Sigmoid colon (tissue), 6 donors: ENCODE measurements at regions not wholly inside any gene's neighbourhood (a gene's known extent, or its start where the extent isn't known, plus 50 kb on each side); places are given as distances from the start of the nearest gene placed in this dataset.

Source experiments
- DNase-seq: peaks from one replicate; pipeline ENCODE4 v3.0.0-alpha.2; 2019
- H3K27ac ChIP-seq, 4 donors: fragments of 200-600 bp; sonication (generic); one replicate each; pipeline ENCODE4 v1.5.1; 2016 to 2019; ENCODE audit warnings: mild to moderate bottlenecking in 1 of 4
- H3K27me3 ChIP-seq, 3 donors: fragments of 200-600 bp; sonication (generic); one replicate each; pipeline ENCODE4 v1.5.1; 2019; ENCODE audit warnings: mild to moderate bottlenecking in 1 of 3
- H3K36me3 ChIP-seq, 4 donors: fragments of 200-600 bp; sonication (generic); one replicate each; pipeline ENCODE4 v1.5.1; 2016 to 2019
- H3K4me1 ChIP-seq, 4 donors: fragments of 200-600 bp; sonication (generic); one replicate each; pipeline ENCODE4 v1.5.1; 2017 to 2019
- H3K4me3 ChIP-seq, 4 donors: fragments of 200-600 bp; sonication (generic); one replicate each; pipeline ENCODE4 v1.5.1; 2017 to 2019; ENCODE audit warnings: mild to moderate bottlenecking in 2 of 4, moderate library complexity in 1 of 4
- H3K9me3 ChIP-seq, 4 donors: fragments of 200-600 bp in 3 of 4; sonication (generic) in 3 of 4; one replicate each; pipeline versions ENCODE4 v1.5.1 to v1.6.1; 2013 to 2019
- EP300 ChIP-seq, 4 donors: sonication (generic); formaldehyde crosslinking; IDR thresholded peaks; one replicate each; pipeline ENCODE4 v1.6.1; 2017; ENCODE audit warnings: antibody characterized with exemption in 4 of 4
- POLR2A ChIP-seq, 2 donors: fragments of 450-650 bp; IDR thresholded peaks; one replicate each; pipeline ENCODE4 v1.6.1; 2016; ENCODE audit warnings: antibody characterized with exemption in 2 of 2, mild to moderate bottlenecking in 2 of 2, moderate library complexity in 2 of 2
- POLR2AphosphoS5 ChIP-seq, 4 donors: sonication (generic); formaldehyde crosslinking; IDR thresholded peaks; one replicate each; pipeline ENCODE4 v1.6.1; 2017; ENCODE audit warnings: antibody characterized with exemption in 4 of 4
- WGBS, 2 donors: extraction: QIAGEN DNeasy Blood & Tissue Kit; methylation state at CpG; one replicate each; pipeline ENCODE4 v1.1.7; 2013; 5-methylcytosine and 5-hydroxymethylcytosine counted together
- intact Hi-C: fragments of 100-400 bp; cut with DNase I; formaldehyde crosslinking; loops from one replicate; pipeline ENCODE4 v1.15.1; 2023
- TF ChIP-seq, protein P1 (sequence below), 4 experiments: fragments of 450-650 bp in 3 of 4; fragments of 200-600 bp in 1 of 4; IDR thresholded peaks; one replicate each; pipeline ENCODE4 v1.5.1; 2016 to 2019; ENCODE audit warnings: antibody characterized with exemption in 4 of 4, mild to moderate bottlenecking in 3 of 4, moderate library complexity in 2 of 4
- donor health status: healthy with polysubstance abuse.
- donor health status: healthy.

DNA sequence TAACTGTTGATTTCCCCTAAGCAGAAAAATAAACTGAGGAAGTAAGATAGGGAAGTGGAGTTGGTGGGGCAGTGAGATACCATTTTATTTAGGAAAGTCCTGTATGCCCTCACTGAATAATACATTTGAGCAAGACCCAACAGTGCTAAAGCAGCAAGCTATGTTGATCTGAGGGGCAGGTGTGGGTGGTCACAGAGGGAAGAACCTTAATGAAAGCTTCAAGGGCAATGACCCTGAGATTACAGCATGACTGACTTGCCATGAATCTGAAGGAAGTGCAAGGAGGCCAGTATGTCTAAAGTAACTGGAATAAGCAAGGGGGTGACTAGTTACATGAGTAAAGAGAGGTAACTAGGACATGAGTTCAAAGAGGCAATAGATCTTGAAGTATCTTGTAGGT lies 159.5 kb downstream of the CD47 start:
- no peaks in the 10 kb centered on the region for H3K9me3 ChIP-seq
- DNase-seq, result no peak
- no peaks in the 10 kb centered on the region for H3K27me3 ChIP-seq
- H3K4me3 ChIP-seq, result no peak overlapping the region
- TF ChIP-seq POLR2A (IDR thresholded peaks at IDR 0.05) (no peak), EP300 (IDR thresholded peaks at IDR 0.05) (no peak), POLR2AphosphoS5 (IDR thresholded peaks at IDR 0.05) (no peak)
- TF ChIP-seq, protein P1, sequence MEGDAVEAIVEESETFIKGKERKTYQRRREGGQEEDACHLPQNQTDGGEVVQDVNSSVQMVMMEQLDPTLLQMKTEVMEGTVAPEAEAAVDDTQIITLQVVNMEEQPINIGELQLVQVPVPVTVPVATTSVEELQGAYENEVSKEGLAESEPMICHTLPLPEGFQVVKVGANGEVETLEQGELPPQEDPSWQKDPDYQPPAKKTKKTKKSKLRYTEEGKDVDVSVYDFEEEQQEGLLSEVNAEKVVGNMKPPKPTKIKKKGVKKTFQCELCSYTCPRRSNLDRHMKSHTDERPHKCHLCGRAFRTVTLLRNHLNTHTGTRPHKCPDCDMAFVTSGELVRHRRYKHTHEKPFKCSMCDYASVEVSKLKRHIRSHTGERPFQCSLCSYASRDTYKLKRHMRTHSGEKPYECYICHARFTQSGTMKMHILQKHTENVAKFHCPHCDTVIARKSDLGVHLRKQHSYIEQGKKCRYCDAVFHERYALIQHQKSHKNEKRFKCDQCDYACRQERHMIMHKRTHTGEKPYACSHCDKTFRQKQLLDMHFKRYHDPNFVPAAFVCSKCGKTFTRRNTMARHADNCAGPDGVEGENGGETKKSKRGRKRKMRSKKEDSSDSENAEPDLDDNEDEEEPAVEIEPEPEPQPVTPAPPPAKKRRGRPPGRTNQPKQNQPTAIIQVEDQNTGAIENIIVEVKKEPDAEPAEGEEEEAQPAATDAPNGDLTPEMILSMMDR (IDR thresholded peaks at IDR 0.05), result no peak
- intact Hi-C loops, result loop anchor here (10.0 kb wide), 2 partner anchors 543 to 623 kb away; no protein-coding TSS in a partner anchor
- H3K27ac ChIP-seq, result no peak overlapping the region
- H3K36me3 ChIP-seq, result no peaks in the 10 kb centered on the region
- peaks cover 0 to 11% (median 6%) of the 10 kb centered on the region in 4 donors for H3K4me1 ChIP-seq

DNA sequence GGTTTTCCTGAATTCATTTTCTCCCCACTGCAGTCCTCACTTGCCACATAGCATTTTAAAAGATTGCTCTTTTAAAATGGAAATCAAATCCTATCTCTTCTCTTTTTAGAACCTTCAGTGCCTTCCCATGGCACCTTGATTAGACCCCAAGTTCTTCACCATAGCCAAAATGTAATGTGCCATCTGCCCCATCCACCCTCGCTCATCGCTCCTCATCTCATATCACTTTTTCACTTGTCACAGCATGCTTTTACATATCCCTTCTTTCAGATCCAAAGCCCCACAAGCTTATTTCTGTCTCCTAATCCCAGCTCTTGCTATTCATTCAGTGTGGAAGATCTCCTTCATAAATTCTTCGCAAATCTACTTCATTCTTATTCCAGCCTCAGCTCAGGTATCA lies 161.7 kb downstream of the CD47 start:
- TF ChIP-seq, protein P1 (IDR thresholded peaks at IDR 0.05), result no peak
- TF ChIP-seq POLR2A (IDR thresholded peaks at IDR 0.05), result no peak
- Histone ChIP-seq H3K4me1 (peaks cover 0 to 11% (median 6%) of the 10 kb centered on the region in 4 donors), H3K9me3 (no peaks in the 10 kb centered on the region), H3K36me3 (no peaks in the 10 kb centered on the region), H3K27ac (no peak overlapping the region), H3K27me3 (no peaks in the 10 kb centered on the region), H3K4me3 (no peak overlapping the region)
- intact Hi-C loops, result loop anchor here (2.0 to 10.0 kb wide), 5 partner anchors 58 to 293 kb away; partner anchors contain the start of genes CD47 and IFT57
- 98% methylated on average over 3 of the region's 3 CpGs for WGBS, 2 donors
- DNase-seq, result no peak

DNA sequence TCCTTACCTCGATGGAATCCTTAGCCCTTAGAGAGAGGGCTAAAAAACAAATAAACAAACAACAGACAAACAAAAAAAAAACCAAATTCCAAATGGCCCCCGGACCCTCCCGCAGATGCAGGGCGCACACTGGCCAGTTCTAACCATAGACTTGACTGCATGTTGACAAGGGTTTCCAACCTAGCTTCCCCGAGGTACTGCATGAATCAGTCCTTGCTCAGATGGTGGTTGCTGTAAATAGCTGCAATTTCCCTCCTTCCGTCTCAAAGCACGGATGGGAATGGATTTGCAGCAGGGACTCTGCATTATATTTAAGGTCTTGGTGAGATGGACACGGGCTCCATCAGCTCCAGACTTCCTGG lies 162.8 kb downstream of the CD47 start:
- intact Hi-C loops, result loop anchor here (2.0 to 10.0 kb wide), 5 partner anchors 59 to 294 kb away; partner anchors contain the start of genes CD47 and IFT57
- no peaks in the 10 kb centered on the region for H3K36me3 ChIP-seq
- no peak for TF ChIP-seq EP300 (IDR thresholded peaks at IDR 0.05)
- H3K4me3 ChIP-seq, result peak overlapping the region; percentile 38 to 59 (median 55)
- no peaks in the 10 kb centered on the region for H3K27me3 ChIP-seq
- peaks cover 0 to 11% (median 6%) of the 10 kb centered on the region in 4 donors for H3K4me1 ChIP-seq
- H3K9me3 ChIP-seq, result no peaks in the 10 kb centered on the region
- H3K27ac ChIP-seq, result peak overlapping the region in 1 of 4 donors; percentile 5
- DNase-seq, result no peak
- WGBS, 2 donors, result 3 to 14% methylated on average over 8 of the region's 8 CpGs

DNA sequence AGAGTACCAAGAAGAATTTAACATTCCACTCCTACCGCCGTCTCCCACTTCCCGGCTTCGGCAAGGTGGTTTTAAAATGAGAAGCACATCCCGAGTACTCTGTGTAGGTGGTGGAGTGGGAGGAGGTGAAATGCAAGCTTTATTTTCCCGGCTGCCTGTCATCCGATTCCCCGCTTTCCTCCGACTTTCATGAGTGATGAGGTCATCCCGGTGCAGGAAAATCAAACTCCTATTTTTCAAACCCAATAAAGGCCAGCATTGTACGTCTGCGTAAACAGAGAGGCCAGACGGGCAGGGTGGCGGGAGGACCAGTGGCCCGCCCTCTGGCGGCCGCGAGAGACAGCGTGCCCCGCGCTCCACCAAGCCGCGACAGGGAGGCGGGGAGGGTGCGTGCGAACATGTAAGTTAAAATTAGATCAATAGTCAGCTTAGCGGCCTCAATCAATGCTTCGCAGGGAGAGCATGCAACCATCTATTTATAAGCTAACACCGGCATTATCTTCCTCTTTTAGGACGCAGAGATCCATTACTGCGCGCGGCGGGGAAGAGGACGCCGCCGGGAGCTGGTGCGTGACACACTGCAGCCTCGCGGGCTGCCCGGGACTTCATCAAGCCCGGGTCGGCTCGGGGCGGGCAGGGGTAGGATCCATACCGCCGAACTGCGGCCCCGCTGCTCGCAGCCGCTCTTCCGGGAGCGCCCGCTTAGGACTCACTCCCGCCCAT lies 163.3 kb downstream of the CD47 start:
- Histone ChIP-seq H3K27me3 (no peaks in the 10 kb centered on the region), H3K36me3 (no peaks in the 10 kb centered on the region), H3K4me3 (peak overlapping the region; percentile 38 to 59 (median 55)), H3K9me3 (no peaks in the 10 kb centered on the region), H3K4me1 (peaks cover 0 to 11% (median 6%) of the 10 kb centered on the region in 4 donors), H3K27ac (peak overlapping the region in 1 of 4 donors; percentile 5)
- intact Hi-C loops, result loop anchor here (1.0 to 10.0 kb wide), 7 partner anchors 30 to 691 kb away; partner anchors contain the start of genes CD47 and IFT57
- peak; percentile 75 for DNase-seq
- TF ChIP-seq EP300 (IDR thresholded peaks at IDR 0.05), result no peak
- TF ChIP-seq POLR2A (IDR thresholded peaks at IDR 0.05), result no peak
- TF ChIP-seq, protein P1 (IDR thresholded peaks at IDR 0.05), result peak; percentile 77 to 94 (median 86)
- peak in 1 of 4 donors; percentile 48 for TF ChIP-seq POLR2AphosphoS5 (IDR thresholded peaks at IDR 0.05)
- WGBS, 2 donors, result 1 to 3% methylated on average over 55 of the region's 55 CpGs

DNA sequence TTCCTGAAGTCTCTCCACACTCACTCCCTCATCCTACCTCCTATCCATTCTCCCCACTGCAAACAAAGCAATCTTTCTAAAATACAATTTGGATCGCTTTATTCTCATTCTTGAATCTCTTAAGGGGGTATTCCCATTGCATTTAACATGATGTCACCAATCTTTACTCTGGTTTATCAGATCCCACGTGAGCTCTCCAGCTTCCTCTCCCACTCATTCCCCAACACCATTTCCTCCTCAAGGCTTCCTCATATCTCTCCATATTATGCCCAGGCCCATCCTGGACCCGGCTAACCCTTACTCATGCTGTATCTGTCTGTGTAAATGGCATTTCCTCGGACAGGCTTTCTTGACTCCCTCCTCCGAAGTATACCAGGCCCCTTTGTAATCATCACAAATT lies 165.0 kb downstream of the CD47 start:
- H3K4me3 ChIP-seq, result no peak overlapping the region
- H3K27me3 ChIP-seq, result no peaks in the 10 kb centered on the region
- H3K9me3 ChIP-seq, result no peaks in the 10 kb centered on the region
- intact Hi-C loops, result loop anchor here (2.0 to 10.0 kb wide), 5 partner anchors 61 to 689 kb away; partner anchors contain the start of gene IFT57
- TF ChIP-seq, protein P1 (IDR thresholded peaks at IDR 0.05), result no peak
- TF ChIP-seq POLR2A (IDR thresholded peaks at IDR 0.05) (no peak), POLR2AphosphoS5 (IDR thresholded peaks at IDR 0.05) (no peak), EP300 (IDR thresholded peaks at IDR 0.05) (no peak)
- H3K36me3 ChIP-seq, result no peaks in the 10 kb centered on the region
- H3K27ac ChIP-seq, result no peak overlapping the region
- no peak for DNase-seq
- peaks cover 0 to 11% (median 6%) of the 10 kb centered on the region in 4 donors for H3K4me1 ChIP-seq
- 93% methylated on average over 5 of the region's 5 CpGs for WGBS, 2 donors
